ENCODE measurements at regions not wholly inside any gene's neighbourhood (a gene's known extent, or its start where the extent isn't known, plus 50 kb on each side); places are given as distances from the start of the nearest gene placed in this dataset.

GRCh38 chr2:104428155-104428554 lies 425.8 kb upstream of the POU3F3 start:
- Histone ChIP-seq H3K36me3 (no peaks in the 10 kb centered on the region), H3K4me1 (no peaks in the 10 kb centered on the region), H3K4me3 (no peak overlapping the region), H3K27me3 (peaks cover 0 to 7% (median 0%) of the 10 kb centered on the region in 9 donors), H3K27ac (no peak overlapping the region), H3K9me3 (no peaks in the 10 kb centered on the region)
- intact Hi-C loops (cut with DNase I), result no loop called here
- ATAC-seq, result no peak
- TF ChIP-seq POLR2A (IDR thresholded peaks at IDR 0.05) (no peak), CTCF (IDR thresholded peaks at IDR 0.05) (no peak)
- DNase-seq, result no peak
- 56 to 70% (median 62%) methylated on average over 1 of the region's 1 CpG for WGBS, 4 donors

GRCh38 chr2:104429639-104430358 lies 424.1 kb upstream of the POU3F3 start:
- H3K4me1 ChIP-seq, result no peaks in the 10 kb centered on the region
- intact Hi-C loops (cut with DNase I), result no loop called here
- no peak for DNase-seq
- no peak overlapping the region for H3K27ac ChIP-seq
- no peak for TF ChIP-seq POLR2A (IDR thresholded peaks at IDR 0.05)
- TF ChIP-seq CTCF (IDR thresholded peaks at IDR 0.05), result no peak
- WGBS, 4 donors, result 83 to 87% (median 85%) methylated on average over 8 of the region's 8 CpGs
- ATAC-seq, result no peak
- no peaks in the 10 kb centered on the region for H3K9me3 ChIP-seq
- H3K4me3 ChIP-seq, result no peak overlapping the region
- H3K27me3 ChIP-seq, result peaks cover 0 to 14% (median 0%) of the 10 kb centered on the region in 9 donors
- no peaks in the 10 kb centered on the region for H3K36me3 ChIP-seq

- ATAC-seq (no peak), DNase-seq (no peak)
- no peak overlapping the region for H3K27ac ChIP-seq
- TF ChIP-seq POLR2A (IDR thresholded peaks at IDR 0.05) (no peak), CTCF (IDR thresholded peaks at IDR 0.05) (no peak)
- H3K9me3 ChIP-seq, result no peaks in the 10 kb centered on the region
- H3K4me1 ChIP-seq, result no peaks in the 10 kb centered on the region
- H3K27me3 ChIP-seq, result peaks cover 0 to 17% (median 4%) of the 10 kb centered on the region in 9 donors
- intact Hi-C loops (cut with DNase I), result no loop called here
- no peaks in the 10 kb centered on the region for H3K36me3 ChIP-seq
- WGBS, 4 donors, result 67 to 78% (median 70%) methylated on average over 10 of the region's 10 CpGs
- no peak overlapping the region for H3K4me3 ChIP-seq
Observed at GRCh38 chr2:104430359-104430740, 423.6 kb upstream of the POU3F3 start.

- Histone ChIP-seq H3K36me3 (no peaks in the 10 kb centered on the region), H3K4me3 (no peak overlapping the region), H3K4me1 (no peaks in the 10 kb centered on the region), H3K27me3 (peaks cover 0 to 19% (median 4%) of the 10 kb centered on the region in 9 donors), H3K9me3 (no peaks in the 10 kb centered on the region), H3K27ac (no peak overlapping the region)
- WGBS, 4 donors, result 76 to 87% (median 80%) methylated on average over 7 of the region's 7 CpGs
- no peak for ATAC-seq
- DNase-seq, result no peak
- TF ChIP-seq POLR2A (IDR thresholded peaks at IDR 0.05) (no peak), CTCF (IDR thresholded peaks at IDR 0.05) (no peak)
- intact Hi-C loops (cut with DNase I), result no loop called here
Observed at GRCh38 chr2:104430852-104431251, 423.1 kb upstream of the POU3F3 start.
